H54 (cell line): ENCODE measurements at regions not wholly inside any gene's neighbourhood (a gene's known extent, or its start where the extent isn't known, plus 50 kb on each side); places are given as distances from the start of the nearest gene placed in this dataset.
"Not testable (repeated sequence)": the region's sequence is repeated elsewhere in the genome, so short reads cannot be mapped to it uniquely, and the experiment has no call there.

Experiments used
- DNase-seq: peaks from one replicate; pipeline ENCODE4 v3.0.0; 2011; ENCODE audit warnings: low spot score, mixed read lengths; ENCODE audit not compliant: insufficient read length
- FAIRE-seq: peaks from 3 replicates; lab custom pipeline; 2011; peaks lifted over from hg19 to GRCh38; lab: Jason Lieb, UNC
- POLR2A ChIP-seq: IDR thresholded peaks from 2 replicates; pipeline ENCODE4 v1.6.1; 2011; ENCODE audit warnings: low read depth, mild to moderate bottlenecking, low read length

DNA sequence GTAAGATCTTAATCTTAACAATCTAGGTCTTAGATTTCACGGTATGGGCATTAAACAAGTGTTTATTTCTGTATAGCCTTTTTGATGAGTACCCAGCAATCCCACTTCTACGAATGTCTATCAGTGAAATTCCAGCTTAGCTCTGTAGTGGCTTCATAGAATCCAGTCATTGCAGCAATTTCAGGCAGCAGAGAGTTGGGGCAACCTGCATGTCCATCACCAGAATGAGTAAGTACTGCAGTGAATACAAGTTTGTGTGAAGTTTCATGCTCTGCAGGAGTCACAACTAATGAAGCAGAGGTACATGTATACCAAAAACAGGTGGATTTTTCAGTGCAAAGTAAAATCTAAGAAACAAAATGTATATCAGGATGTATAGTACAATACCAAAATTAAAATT is 151.7 kb downstream of the OR2B2 start:
- DNase-seq (no peak), FAIRE-seq (no peak)
- TF ChIP-seq POLR2A, result no peak

DNA sequence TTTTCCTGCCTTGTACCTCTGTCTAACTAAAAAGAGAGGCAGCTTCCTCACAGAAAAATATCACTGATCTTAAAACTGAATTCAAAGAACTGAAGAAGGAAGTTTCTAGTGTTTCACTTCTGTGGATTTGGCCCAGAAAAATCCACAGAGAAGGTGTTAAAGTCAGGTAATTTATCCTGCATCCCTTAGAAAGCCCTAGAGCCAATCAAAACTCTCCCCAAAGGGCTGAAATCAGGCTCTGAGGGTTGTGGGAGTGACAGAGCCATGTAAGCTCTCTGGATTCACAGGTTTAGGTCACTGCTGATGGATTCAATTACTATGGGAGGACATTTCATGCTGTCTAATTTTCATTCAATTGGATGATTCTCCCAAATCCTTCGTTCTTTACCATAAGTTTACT is 152.3 kb downstream of the OR2B2 start:
- TF ChIP-seq POLR2A, result no peak
- DNase-seq (no peak), FAIRE-seq (no peak)

DNA sequence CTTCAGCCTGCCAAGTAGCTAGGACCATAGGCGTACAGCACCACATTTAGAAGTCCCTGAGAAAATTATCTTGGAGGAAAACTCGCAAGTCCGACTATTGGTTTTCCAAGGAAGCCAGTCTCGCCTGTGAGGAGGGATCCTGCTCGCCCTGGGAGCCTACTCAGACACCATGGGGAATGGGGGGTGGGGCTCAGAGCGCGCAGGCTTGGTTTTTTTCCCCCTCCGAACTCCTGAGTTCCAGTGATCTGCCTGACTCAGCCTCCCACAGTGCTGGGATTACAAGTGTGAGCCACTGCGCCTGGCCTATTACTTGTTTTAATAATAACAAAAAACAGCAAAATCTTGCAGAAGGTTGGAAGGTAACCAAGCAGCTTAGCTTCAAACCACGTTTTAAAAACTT is 153.7 kb downstream of the OR2B2 start:
- no peak for TF ChIP-seq POLR2A
- DNase-seq (no peak), FAIRE-seq (no peak)

DNA sequence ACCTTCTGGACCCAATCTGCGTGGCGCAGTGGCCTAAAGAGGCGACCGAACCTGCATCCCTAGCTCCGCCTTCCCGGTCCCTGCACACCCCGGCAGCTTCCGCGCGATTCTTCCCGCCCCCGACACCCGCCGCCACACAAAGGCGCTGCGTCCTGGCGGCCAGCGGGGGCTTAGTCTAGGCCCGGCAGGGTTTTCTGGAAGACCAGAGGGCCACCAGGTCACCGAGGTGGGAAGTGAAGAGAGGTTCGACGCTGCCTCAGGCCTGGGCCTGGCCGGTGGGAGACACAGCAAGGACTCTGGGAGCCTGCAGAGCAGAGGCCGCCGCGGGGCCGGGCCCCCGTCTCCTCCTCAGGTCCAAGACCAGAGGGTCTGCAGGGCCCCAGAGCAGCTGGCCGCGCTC is 154.9 kb downstream of the OR2B2 start:
- TF ChIP-seq POLR2A, result no peak
- FAIRE-seq (no peak), DNase-seq (no peak)

DNA sequence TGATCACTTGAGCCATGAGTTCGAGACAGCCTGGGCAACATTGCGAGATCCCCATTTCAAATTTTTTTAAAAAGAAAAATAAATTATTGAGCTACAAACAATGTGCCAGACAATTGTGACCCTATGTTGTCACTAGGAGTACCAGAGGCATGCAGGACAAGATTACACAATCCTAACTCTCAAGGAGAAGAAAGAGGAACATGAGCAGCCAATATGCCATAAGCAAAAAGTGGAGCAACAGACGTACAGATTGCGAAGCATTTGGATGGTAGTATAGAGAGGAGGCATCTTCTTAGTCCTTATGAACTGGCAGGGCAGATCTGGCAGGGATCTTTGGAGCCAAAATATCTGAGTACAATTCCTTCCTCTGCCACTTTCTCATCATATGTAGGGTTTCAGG is 156.4 kb downstream of the OR2B2 start:
- FAIRE-seq, result no peak

DNA sequence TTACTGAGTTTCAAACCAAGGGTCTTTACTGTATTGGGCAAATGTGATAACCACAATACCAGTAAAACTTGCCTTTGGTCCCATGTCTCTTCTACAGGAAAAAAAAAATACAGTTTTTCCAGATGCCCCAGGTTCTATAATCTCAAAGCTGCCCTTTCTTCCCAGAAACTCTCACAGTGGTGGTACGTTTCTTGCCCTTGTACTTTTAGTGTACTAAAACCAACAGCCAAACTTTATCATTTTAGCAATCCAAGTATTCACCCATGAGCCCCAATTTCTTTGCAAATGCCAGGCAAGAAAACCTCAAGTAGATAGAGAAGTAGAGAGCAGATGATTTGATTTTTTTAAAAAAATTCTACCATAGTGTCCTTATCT is 157.8 kb downstream of the OR2B2 start:
- no peak for FAIRE-seq
- no peak for TF ChIP-seq POLR2A

More for the DNA sequence above, 156.4 kb downstream of the OR2B2 start:
- no peak for TF ChIP-seq POLR2A
- DNase-seq, result no peak

DNA sequence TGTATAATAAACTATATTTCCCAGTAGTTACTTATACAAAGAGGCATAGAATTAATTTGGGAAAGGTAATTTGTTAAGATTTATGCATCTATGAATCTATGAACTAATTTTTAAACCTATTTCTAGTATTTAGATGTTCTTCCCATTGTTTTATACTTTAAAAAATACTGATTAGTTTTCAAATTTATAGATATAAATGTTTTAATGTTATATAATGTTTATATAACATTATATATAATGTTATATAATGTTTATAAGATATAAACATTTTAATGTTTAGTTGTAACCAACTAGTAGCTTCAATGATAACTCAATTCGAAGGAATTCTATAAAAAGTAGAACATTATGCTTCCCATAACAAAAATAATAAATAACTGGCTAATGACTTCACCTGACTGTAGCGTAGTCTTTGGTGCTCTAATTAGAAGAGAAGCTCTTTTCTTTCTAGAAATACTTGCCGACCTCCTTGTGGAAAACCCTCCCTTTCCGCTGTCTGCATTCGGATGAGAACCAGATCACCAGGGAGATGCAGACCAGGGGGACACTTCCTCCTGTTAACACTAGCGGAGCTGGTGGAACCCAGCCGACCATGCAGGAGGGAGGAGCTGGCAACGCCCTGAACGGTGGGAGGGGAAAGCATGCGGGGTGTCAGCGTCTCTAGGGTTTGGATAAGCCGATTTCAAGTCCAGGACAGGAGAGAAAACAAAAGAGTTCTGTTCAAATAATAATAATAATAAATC is 158.4 kb downstream of the OR2B2 start:
- FAIRE-seq (peak; percentile 96), DNase-seq (peak; percentile 74)
- no peak for TF ChIP-seq POLR2A

More for the DNA sequence above, 157.8 kb downstream of the OR2B2 start:
- DNase-seq, result no peak

DNA sequence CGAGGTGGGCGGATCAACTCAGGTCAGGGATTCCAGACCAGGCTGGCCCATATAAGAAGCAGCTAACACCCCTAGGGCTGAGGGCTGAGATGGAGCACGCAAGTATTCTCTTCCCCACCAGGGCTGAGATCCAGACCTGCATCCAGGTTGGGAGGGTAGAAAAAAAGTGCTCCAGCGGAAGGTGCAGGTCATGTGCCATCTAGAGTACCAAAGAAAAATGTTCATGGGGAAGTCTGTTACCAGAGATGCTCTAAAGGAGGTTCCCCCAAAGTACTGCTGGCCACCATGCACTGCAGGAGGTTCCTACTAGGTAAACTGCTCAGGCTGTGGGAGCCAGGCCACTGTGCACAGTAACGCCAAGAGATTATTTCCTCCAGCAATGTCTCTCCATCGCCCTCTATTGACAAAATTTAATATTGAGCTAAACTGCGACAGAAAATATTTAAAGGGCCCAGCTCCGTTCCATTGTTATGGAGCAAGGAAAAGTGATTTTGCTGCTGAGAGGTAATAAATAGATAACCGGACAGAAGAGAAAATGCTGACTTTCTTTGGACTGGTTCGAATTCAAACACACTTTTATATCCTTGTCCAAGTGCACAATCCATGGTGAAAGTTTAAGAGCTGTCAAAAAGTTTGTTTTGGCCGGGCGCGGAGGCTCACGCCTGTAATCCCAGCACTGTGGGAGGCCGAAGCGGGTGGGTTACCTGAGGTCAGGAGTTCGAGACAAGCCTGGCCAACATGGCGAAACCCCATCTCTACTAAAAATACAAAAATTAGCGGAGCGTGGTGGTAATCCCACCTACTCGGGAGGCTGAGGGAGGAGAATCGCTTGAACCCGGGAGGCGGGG is 159.9 kb downstream of the OR2B2 start:
- peak; percentile 84 for FAIRE-seq
- no peak for DNase-seq
- TF ChIP-seq POLR2A, result no peak

DNA sequence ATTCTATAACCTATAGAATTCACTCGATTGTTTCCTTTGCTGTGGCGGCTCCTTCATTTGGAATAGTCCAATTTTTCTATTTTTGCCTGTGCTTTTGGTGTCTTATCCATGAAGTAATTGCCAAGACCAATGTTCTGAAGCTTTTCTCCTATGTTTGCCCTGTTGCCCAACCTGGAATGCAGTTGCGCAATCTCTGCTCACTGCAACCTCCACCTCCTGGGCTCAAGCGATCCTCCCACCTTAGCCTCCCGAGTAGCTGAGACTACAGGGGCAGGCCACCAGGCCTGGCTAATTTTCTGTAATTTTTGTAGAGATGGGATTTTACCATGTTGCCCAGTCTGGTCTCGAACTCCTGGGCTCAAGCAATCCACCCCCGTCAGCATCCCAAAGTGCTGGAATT is 163.5 kb downstream of the OR2B2 start:
- TF ChIP-seq POLR2A, result no peak
- FAIRE-seq (no peak), DNase-seq (no peak)

DNA sequence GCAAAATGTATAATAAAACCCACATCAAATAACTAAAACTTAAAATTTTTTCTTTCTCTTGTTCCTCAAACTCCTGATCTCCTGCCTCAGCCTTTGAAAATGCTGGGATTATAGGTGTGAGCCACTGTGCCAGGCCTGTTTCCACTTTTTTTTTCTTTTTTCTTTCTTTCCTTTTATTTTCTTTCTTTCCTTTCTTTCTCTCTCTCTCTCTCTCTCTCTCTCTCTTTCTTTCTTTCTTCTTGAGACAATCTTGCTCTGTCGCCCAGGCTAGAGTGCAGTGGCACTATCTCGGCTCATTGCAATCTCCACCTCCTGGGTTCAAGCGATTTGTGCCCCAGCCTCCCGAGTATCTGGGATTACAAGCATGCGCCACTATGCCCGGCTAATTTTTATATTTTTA is 164.6 kb downstream of the OR2B2 start:
- no peak for FAIRE-seq
- no peak for TF ChIP-seq POLR2A
- no peak for DNase-seq

DNA sequence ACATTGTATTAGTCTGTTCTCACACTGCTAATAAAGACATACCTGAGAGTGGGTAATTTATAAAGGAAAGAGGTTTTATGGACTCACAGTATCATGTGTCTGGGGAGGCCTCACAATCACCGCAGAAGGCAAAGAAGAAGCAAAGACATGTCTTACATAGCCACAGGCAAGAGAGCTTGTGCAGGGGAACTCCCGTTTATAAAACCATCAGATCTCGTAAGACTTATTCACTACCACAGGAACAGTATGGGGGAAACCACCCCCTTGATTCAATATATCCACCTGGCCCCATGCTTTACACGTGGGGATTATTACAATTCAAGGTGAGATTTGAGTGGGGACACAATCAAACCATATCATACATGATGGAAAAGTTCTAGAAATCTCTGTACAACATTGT is 165.3 kb downstream of the OR2B2 start:
- DNase-seq, FAIRE-seq: not testable (repeated sequence)

DNA sequence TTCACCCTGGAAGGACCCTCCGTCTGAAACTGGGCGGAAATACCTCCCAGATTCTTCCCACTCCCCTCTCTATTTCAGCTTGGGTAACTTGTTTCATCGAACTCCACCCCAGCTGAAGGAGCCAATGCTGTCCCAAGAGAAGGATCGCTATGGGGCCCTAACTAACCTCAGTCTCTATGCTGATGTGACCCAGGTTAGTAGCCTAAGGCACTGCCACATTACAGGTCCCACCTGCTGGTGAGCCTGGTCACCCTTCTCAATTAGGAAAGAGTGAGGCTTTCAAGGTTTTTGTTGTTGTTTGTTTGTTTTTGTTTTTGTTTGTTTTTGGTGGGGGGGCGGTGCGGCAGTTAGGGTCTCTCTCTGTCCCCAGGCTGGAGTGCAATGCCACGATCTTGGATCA is 168.4 kb downstream of the OR2B2 start:
- no peak for DNase-seq
- FAIRE-seq, result no peak
- no peak for TF ChIP-seq POLR2A

DNA sequence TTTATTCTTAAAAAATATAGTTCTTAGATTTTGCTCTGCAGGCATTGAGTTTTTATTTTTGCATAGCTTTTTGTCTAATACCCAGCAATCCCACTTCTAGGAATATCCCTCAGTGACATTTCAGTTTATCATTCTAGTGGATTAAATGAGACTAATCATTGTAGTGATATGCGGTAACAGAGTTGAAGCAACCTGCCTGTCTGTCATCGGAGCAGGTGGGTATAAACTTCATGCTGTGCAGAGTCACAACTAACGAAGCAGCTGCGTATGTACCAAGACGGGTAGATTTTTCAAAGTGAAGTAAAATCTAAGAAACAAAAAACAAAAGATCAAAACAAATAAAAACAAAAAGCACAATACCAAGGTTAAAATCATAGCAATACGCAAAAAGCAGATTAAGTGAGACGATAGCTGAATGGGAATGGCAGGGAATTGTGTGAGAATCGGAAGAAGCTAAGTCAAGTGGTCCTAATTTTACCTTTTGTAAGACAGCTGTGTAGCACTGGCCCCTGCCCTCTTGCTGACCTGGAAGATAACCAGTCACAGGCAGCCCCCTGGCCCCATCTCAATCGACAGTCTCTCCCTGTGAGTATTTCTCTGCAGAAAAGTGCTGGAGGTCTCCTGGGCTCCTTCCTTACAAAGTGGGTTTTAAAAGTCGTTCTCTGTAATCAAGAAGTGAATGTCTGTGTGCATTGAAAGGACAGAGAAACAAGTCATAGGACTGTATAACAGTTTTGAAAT is 169.2 kb downstream of the OR2B2 start:
- TF ChIP-seq POLR2A, result no peak
- DNase-seq, result no peak
- no peak for FAIRE-seq

DNA sequence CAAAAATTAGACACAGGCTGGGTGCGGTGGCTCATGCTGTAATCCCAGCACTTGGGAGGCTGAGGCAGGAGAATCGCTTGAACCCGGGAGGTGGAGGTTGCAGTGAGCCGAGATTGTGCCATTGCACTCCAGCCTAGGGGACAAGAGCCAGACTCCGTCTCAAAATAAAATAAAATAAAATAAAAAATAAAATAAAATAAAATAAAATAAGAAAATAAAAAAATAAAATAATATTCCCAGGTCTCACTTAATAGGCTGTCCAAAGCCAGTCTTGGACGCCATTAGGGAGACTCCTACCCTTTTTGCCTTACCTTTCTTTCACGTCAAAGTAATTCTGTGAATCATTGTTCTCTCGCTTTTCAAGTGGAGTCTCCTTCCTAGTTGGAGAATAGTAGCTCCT is 172.3 kb downstream of the OR2B2 start:
- not testable (repeated sequence) for FAIRE-seq, DNase-seq
